Endothelial cell of umbilical vein (primary cell): ENCODE measurements at regions not wholly inside any gene's neighbourhood (a gene's known extent, or its start where the extent isn't known, plus 50 kb on each side); places are given as distances from the start of the nearest gene placed in this dataset.

Experiments used
- BruUV-seq: library from RNA; stranded (reverse); fragments of 400-500 nt; replicated peaks from 2 replicates; lab custom pipeline; 2021; lab: Mats Ljungman, UMichigan
- CTCF ChIA-PET: fragments of 300-600, 350-600 bp; sonication (Branson Sonifier 250); formaldehyde crosslinking; loops from one replicate; lab custom pipeline; 2021; ENCODE audit warnings: antibody characterized with exemption, inconsistent platforms; lab: Charles Lee
- POLR2A ChIA-PET: fragments of 300-600, 350-600 bp; sonication (Branson Sonifier 250); formaldehyde crosslinking; loops from one replicate; lab custom pipeline; 2021; ENCODE audit warnings: antibody characterized with exemption, inconsistent platforms; lab: Charles Lee
- DNase-seq: peaks from one replicate; pipeline ENCODE4 v3.0.0-alpha.2; 2011; ENCODE audit warnings: low read depth, low spot score
- FAIRE-seq: peaks from 2 replicates; lab custom pipeline; 2011; peaks lifted over from hg19 to GRCh38; lab: Jason Lieb, UNC
- H2AFZ ChIP-seq: 2 replicates; pipeline ENCODE4 v1.6.0; 2012; ENCODE audit warnings: low read depth, low read length, control low read depth, inconsistent platforms
- H3K27ac ChIP-seq: 2 replicates; pipeline ENCODE4 v1.5.1; 2011; ENCODE audit warnings: low read depth, mild to moderate bottlenecking, control low read depth, low read length, moderate library complexity; ENCODE audit not compliant: insufficient read depth
- H3K27me3 ChIP-seq, 2 experiments: 2 replicates each; pipeline versions ENCODE4 v1.6.0 to v1.6.1; 2011; ENCODE audit warnings: low read length in 2 of 2, mixed read lengths in 1 of 2; ENCODE audit not compliant: control insufficient read depth in 2 of 2, insufficient read depth in 2 of 2
- H3K36me3 ChIP-seq, 2 experiments: 2 replicates in 1 of 2; 3 replicates in 1 of 2; pipeline ENCODE4 v1.5.1; 2011; ENCODE audit warnings: low read length in 2 of 2, mild to moderate bottlenecking in 1 of 2, moderate library complexity in 1 of 2; ENCODE audit not compliant: control insufficient read depth in 2 of 2, insufficient read depth in 2 of 2; ENCODE audit errors: extremely low read depth in 1 of 2
- H3K4me1 ChIP-seq: 3 replicates; pipeline ENCODE4 v1.5.1; 2011; ENCODE audit warnings: mild to moderate bottlenecking, low read length; ENCODE audit not compliant: control insufficient read depth, insufficient read depth; ENCODE audit errors: extremely low read depth
- H3K4me2 ChIP-seq: 2 replicates; pipeline ENCODE4 v1.6.1; 2011; ENCODE audit warnings: low read length, control low read depth, mixed read lengths; ENCODE audit not compliant: insufficient read depth
- H3K4me3 ChIP-seq, 3 experiments: fragments of 200-600 bp in 1 of 3; sonication (generic), shearing (Covaris generic) in 1 of 3; replicated peaks in 1 of 3; 2 replicates each; pipeline ENCODE4 v1.5.1; 2011 to 2016; ENCODE audit warnings: control low read depth in 3 of 3, low read length in 3 of 3, mild to moderate bottlenecking in 2 of 3, inconsistent platforms in 1 of 3, low read depth in 1 of 3, moderate library complexity in 1 of 3; ENCODE audit not compliant: insufficient read depth in 1 of 3
- H3K79me2 ChIP-seq: 2 replicates; pipeline ENCODE4 v1.6.0; 2012; ENCODE audit warnings: low read length, inconsistent platforms; ENCODE audit not compliant: control insufficient read depth, insufficient read depth
- H3K9ac ChIP-seq: replicated peaks from 2 replicates; pipeline ENCODE3; 2011; ENCODE audit warnings: low read length, control low read depth; ENCODE audit not compliant: insufficient read depth; ENCODE audit errors: extremely low read depth
- H3K9me1 ChIP-seq: replicated peaks from 3 replicates; pipeline ENCODE4 v1.6.0; 2011; ENCODE audit warnings: mild to moderate bottlenecking, low read length; ENCODE audit not compliant: control insufficient read depth, insufficient read depth; ENCODE audit errors: extremely low read depth
- H3K9me3 ChIP-seq: replicated peaks from 2 replicates; pipeline ENCODE4 v1.5.1; 2012; ENCODE audit warnings: low read length, inconsistent platforms; ENCODE audit not compliant: control insufficient read depth, insufficient read depth
- H4K20me1 ChIP-seq: replicated peaks from 2 replicates; pipeline ENCODE3; 2011; ENCODE audit warnings: mild to moderate bottlenecking, low read length; ENCODE audit not compliant: control insufficient read depth, insufficient read depth; ENCODE audit errors: extremely low read depth
- EZH2 ChIP-seq: IDR thresholded peaks from 2 replicates; pipeline ENCODE4 v1.6.1; 2012; ENCODE audit warnings: borderline replicate concordance, low read depth, mild to moderate bottlenecking, moderate library complexity, low read length, inconsistent platforms; ENCODE audit not compliant: severe bottlenecking
- FOS ChIP-seq: IDR thresholded peaks from 2 replicates; pipeline ENCODE4 v1.6.1; 2011; ENCODE audit warnings: mild to moderate bottlenecking, low read length, moderate library complexity, borderline replicate concordance; ENCODE audit not compliant: insufficient read depth
- GATA2 ChIP-seq: IDR thresholded peaks from 2 replicates; pipeline ENCODE4 v1.7.0; 2011; ENCODE audit warnings: low read depth, mild to moderate bottlenecking, moderate library complexity, mixed read lengths, low read length; ENCODE audit not compliant: insufficient read length, insufficient read depth
- JUN ChIP-seq: IDR thresholded peaks from 2 replicates; pipeline ENCODE4 v1.6.1; 2011; ENCODE audit warnings: borderline replicate concordance, low read depth; ENCODE audit not compliant: insufficient read length, insufficient read depth
- MYC ChIP-seq: IDR thresholded peaks from one replicate; pipeline ENCODE4 v1.6.1; 2011; ENCODE audit warnings: mild to moderate bottlenecking, low read depth, low read length
- POLR2A ChIP-seq: IDR thresholded peaks from 2 replicates; pipeline ENCODE4 v1.6.1; 2012; ENCODE audit warnings: low read depth, mild to moderate bottlenecking, control low read depth, low read length
- POLR2AphosphoS5 ChIP-seq: IDR thresholded peaks from 2 replicates; pipeline ENCODE4 v1.6.1; 2012; ENCODE audit warnings: low read depth, mild to moderate bottlenecking, control low read depth, low read length, moderate library complexity; ENCODE audit not compliant: insufficient read depth
- dilution Hi-C: fragments of 300-500 bp; cut with MboI; formaldehyde crosslinking; loops from one replicate; pipeline ENCODE4 v1.15.0; 2019; ENCODE audit warnings: low sequenced_read_pairs; ENCODE audit not compliant: extremely low pct_ligation_motif_present
- intact Hi-C: fragments of 100-400 bp; cut with micrococcal nuclease; formaldehyde crosslinking; loops from one replicate; pipeline ENCODE4 v1.10.0; 2022
- TF ChIP-seq, protein P1 (sequence below): IDR thresholded peaks from 2 replicates; pipeline ENCODE4 v1.6.1; 2011; ENCODE audit not compliant: insufficient read depth, insufficient read length
- TF ChIP-seq, protein P2 (sequence below), 2 donors: IDR thresholded peaks; 1 replicate in 1 of 2; 2 replicates in 1 of 2; pipeline ENCODE4 v1.5.1; 2011; ENCODE audit warnings: low read length in 2 of 2, mild to moderate bottlenecking in 2 of 2, moderate library complexity in 2 of 2, control low read depth in 1 of 2, inconsistent platforms in 1 of 2, low read depth in 1 of 2; ENCODE audit not compliant: insufficient read depth in 1 of 2; ENCODE audit errors: extremely low read depth in 1 of 2

DNA sequence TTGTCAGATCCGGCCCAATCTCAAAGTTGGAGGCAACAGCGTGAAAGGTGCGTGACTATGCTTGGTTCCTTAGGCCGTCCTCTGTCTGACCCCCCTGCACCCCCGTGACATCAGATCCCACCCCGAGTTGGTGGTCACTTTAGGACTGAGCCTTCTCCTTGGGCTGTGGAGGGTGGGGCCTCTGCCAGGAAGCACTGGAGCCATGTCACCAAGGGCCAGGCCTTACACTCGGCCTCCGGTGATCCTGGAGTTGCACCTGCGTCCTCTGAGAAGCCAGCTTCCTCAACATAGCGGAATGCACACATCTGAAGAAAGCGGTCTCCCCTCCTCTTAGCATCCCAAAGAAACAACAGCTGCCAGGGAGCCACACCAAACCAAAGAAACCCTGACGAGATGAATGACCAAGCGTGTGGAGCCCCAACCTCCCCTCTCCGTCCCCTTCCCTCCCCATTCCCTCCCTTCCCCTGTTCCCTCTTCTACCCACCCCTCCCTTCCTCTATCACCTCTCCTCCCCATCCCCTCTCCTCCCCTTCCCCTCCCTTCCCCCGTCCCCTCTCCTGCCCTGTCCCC, 182.6 kb downstream of the TTLL2 start:
- intact Hi-C loops, result no loop called here
- Histone ChIP-seq H3K4me2 (no peak overlapping the region), H3K27me3 (no peaks in the 10 kb centered on the region), H3K27ac (no peak overlapping the region), H3K36me3 (no peaks in the 10 kb centered on the region), H3K4me1 (no peaks in the 10 kb centered on the region), H3K4me3 (no peak overlapping the region), H3K9me1 (no peaks in the 10 kb centered on the region), H3K9ac (no peak overlapping the region), H4K20me1 (no peaks in the 10 kb centered on the region), H3K9me3 (no peaks in the 10 kb centered on the region), H2AFZ (no peak overlapping the region), H3K79me2 (no peaks in the 10 kb centered on the region)
- CTCF ChIA-PET, result no interaction called here
- no TSS peak for BruUV-seq
- dilution Hi-C loops, result no loop called here
- TF ChIP-seq FOS (no peak), EZH2 (no peak), JUN (no peak)
- TF ChIP-seq, protein P1, sequence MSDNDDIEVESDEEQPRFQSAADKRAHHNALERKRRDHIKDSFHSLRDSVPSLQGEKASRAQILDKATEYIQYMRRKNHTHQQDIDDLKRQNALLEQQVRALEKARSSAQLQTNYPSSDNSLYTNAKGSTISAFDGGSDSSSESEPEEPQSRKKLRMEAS, result no peak
- no peak for DNase-seq
- POLR2A ChIA-PET, result no interaction called here
- no peak for FAIRE-seq

DNA sequence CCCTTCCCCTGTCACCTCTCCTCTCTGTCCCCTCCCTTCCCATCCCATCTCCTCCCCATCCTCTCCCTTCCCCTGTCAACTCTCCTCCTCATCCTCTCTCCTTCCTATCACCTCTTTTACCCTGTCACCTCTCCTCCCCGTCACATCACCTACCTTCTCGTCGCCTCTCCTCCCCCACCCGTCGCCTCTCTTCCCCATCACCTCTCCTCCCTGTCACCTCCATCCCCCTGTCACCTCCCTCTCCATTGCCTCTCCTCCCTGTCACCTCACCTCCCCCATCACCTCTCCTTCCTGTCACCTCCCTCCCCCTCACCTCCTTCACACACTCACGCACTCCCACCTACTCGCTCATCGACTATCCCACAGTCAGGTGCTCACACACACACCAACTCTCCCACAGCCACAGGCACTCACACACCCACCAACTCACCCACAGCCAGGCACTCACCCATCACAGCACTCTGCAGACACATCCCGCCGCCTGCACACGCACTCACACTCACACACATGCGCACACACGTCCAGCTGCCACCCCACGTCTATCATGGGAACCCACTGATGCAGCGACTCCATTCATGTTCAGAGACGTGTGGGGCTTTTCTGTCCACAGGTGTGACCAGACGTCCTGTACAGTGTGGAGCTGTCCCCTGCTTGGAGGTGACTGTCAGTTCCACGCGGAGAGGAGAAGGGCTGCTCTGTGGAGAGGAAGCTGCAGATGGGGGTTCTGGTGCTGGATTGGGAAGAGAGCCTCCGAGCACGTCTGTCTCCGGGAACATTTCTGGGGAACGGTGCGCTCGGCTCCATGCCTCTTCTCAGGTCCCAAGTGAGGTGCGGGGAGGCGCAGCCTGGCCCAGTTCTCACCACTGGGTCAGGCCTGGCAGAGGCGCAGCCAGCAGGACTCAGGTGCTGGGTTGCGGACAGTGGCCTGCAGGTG, 184.3 kb downstream of the TTLL2 start:
- H3K27me3 ChIP-seq, result no peaks in the 10 kb centered on the region
- DNase-seq (no peak), FAIRE-seq (no peak)
- POLR2A ChIA-PET, result no interaction called here
- no peak overlapping the region for H3K4me3 ChIP-seq
- H3K4me1 ChIP-seq, result no peaks in the 10 kb centered on the region
- no peak for TF ChIP-seq EZH2
- no peak for TF ChIP-seq FOS
- TF ChIP-seq, protein P1, result no peak
- no peak for TF ChIP-seq MYC
- TF ChIP-seq GATA2, result no peak
- no peak for TF ChIP-seq JUN
- TF ChIP-seq, protein P2, sequence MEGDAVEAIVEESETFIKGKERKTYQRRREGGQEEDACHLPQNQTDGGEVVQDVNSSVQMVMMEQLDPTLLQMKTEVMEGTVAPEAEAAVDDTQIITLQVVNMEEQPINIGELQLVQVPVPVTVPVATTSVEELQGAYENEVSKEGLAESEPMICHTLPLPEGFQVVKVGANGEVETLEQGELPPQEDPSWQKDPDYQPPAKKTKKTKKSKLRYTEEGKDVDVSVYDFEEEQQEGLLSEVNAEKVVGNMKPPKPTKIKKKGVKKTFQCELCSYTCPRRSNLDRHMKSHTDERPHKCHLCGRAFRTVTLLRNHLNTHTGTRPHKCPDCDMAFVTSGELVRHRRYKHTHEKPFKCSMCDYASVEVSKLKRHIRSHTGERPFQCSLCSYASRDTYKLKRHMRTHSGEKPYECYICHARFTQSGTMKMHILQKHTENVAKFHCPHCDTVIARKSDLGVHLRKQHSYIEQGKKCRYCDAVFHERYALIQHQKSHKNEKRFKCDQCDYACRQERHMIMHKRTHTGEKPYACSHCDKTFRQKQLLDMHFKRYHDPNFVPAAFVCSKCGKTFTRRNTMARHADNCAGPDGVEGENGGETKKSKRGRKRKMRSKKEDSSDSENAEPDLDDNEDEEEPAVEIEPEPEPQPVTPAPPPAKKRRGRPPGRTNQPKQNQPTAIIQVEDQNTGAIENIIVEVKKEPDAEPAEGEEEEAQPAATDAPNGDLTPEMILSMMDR (IDR thresholded peaks at IDR 0.05; ENCODE audit: extremely low read depth in 1 of 2, insufficient read depth in 1 of 2, low read depth in 1 of 2, low read length in 2 of 2), result no peak
- no peak for TF ChIP-seq POLR2A
- no peak for TF ChIP-seq POLR2AphosphoS5
- H3K4me2 ChIP-seq, result no peak overlapping the region
- no peaks in the 10 kb centered on the region for H3K9me1 ChIP-seq
- no peak overlapping the region for H2AFZ ChIP-seq
- no TSS peak for BruUV-seq
- H3K9me3 ChIP-seq, result no peaks in the 10 kb centered on the region
- no peak overlapping the region for H3K9ac ChIP-seq
- no peaks in the 10 kb centered on the region for H3K36me3 ChIP-seq
- CTCF ChIA-PET, result no interaction called here
- no peaks in the 10 kb centered on the region for H4K20me1 ChIP-seq
- no peak overlapping the region for H3K27ac ChIP-seq
- no peaks in the 10 kb centered on the region for H3K79me2 ChIP-seq
- dilution Hi-C loops (no loop called here), intact Hi-C loops (no loop called here)
